IMR-90 (cell line): ENCODE measurements at regions not wholly inside any gene's neighbourhood (a gene's known extent, or its start where the extent isn't known, plus 50 kb on each side); places are given as distances from the start of the nearest gene placed in this dataset.

ENCODE experiments used
- ATAC-seq: fragments of 200-7000 bp; cut with Tn5 transposase; 2 replicates; pipeline ENCODE4 v1.9.1; 2020; ENCODE audit warnings: low read depth, mild to moderate bottlenecking, moderate library complexity
- BruUV-seq: library from RNA; stranded (reverse); fragments of 400-500 nt; replicated peaks from 2 replicates; lab custom pipeline; 2021; lab: Mats Ljungman, UMichigan
- CTCF ChIA-PET: fragments of 300-600 bp; formaldehyde crosslinking; extraction: SDS; loops from one replicate; lab custom pipeline; 2021; ENCODE audit warnings: antibody characterized with exemption; lab: Yijun Ruan, JAX
- POLR2A ChIA-PET: fragments of 300-600 bp; sonication (Branson Sonifier 250); formaldehyde crosslinking; loops from one replicate; lab custom pipeline; 2022; ENCODE audit warnings: antibody characterized with exemption; ENCODE audit not compliant: unreplicated experiment; lab: Charles Lee
- DNase-seq: peaks from one replicate; pipeline ENCODE4 v3.0.0; 2013
- H2AFZ ChIP-seq: replicated peaks from 2 replicates; pipeline ENCODE3; 2013; ENCODE audit warnings: low read length, mild to moderate bottlenecking; ENCODE audit not compliant: poor library complexity
- H2AK5ac ChIP-seq: 2 replicates; pipeline ENCODE4 v1.6.1; 2013; ENCODE audit warnings: low read depth, low read length, inconsistent platforms
- H2AK9ac ChIP-seq: replicated peaks from 2 replicates; pipeline ENCODE3; 2013; ENCODE audit warnings: mild to moderate bottlenecking, low read depth, low read length, moderate library complexity; ENCODE audit not compliant: poor library complexity
- H2BK120ac ChIP-seq: 2 replicates; pipeline ENCODE4 v1.6.1; 2013; ENCODE audit warnings: low read depth, low read length, inconsistent platforms
- H2BK15ac ChIP-seq: 3 replicates; pipeline ENCODE4 v1.6.1; 2013; ENCODE audit warnings: low read depth, low read length, inconsistent platforms
- H2BK20ac ChIP-seq: 2 replicates; pipeline ENCODE4 v1.6.1; 2013; ENCODE audit warnings: low read depth, mild to moderate bottlenecking, inconsistent platforms, low read length, moderate library complexity
- H2BK5ac ChIP-seq: 2 replicates; pipeline ENCODE4 v1.6.1; 2013; ENCODE audit warnings: mild to moderate bottlenecking, low read depth, low read length, inconsistent platforms; ENCODE audit not compliant: poor library complexity, severe bottlenecking
- H3K14ac ChIP-seq: replicated peaks from 2 replicates; pipeline ENCODE4 v1.6.1; 2013; ENCODE audit warnings: low read depth, low read length, inconsistent platforms
- H3K18ac ChIP-seq: 2 replicates; pipeline ENCODE4 v1.6.1; 2013; ENCODE audit warnings: low read depth, low read length, control low read depth
- H3K23ac ChIP-seq: 2 replicates; pipeline ENCODE4 v1.6.1; 2013; ENCODE audit warnings: low read depth, low read length, inconsistent platforms
- H3K27ac ChIP-seq: 2 replicates; pipeline ENCODE4 v1.5.1; 2013; ENCODE audit warnings: mild to moderate bottlenecking, control low read depth, low read length; ENCODE audit not compliant: insufficient read depth
- H3K27me3 ChIP-seq: 2 replicates; pipeline ENCODE4 v1.6.1; 2013; ENCODE audit warnings: low read length; ENCODE audit not compliant: control insufficient read depth, insufficient read depth
- H3K36me3 ChIP-seq: 2 replicates; pipeline ENCODE4 v1.6.1; 2013; ENCODE audit warnings: low read length, mixed read lengths; ENCODE audit not compliant: control insufficient read depth, insufficient read depth
- H3K4ac ChIP-seq: 2 replicates; pipeline ENCODE4 v1.6.1; 2013; ENCODE audit warnings: low read depth, low read length, inconsistent platforms
- H3K4me1 ChIP-seq: 2 replicates; pipeline ENCODE4 v1.6.1; 2013; ENCODE audit warnings: low read length, mixed read lengths; ENCODE audit not compliant: control insufficient read depth, insufficient read depth
- H3K4me2 ChIP-seq: 2 replicates; pipeline ENCODE4 v1.6.1; 2013; ENCODE audit warnings: low read depth, mild to moderate bottlenecking, control low read depth, low read length, moderate library complexity
- H3K4me3 ChIP-seq: 2 replicates; pipeline ENCODE4 v1.5.1; 2013; ENCODE audit warnings: low read depth, mild to moderate bottlenecking, control low read depth, low read length, moderate library complexity; ENCODE audit not compliant: insufficient read depth
- H3K56ac ChIP-seq: 2 replicates; pipeline ENCODE4 v1.6.1; 2013; ENCODE audit warnings: low read length, inconsistent platforms; ENCODE audit not compliant: insufficient read depth; ENCODE audit errors: extremely low read depth
- H3K79me1 ChIP-seq, 2 experiments: 2 replicates each; pipeline ENCODE4 v1.6.1; 2013; ENCODE audit warnings: low read length in 2 of 2, inconsistent platforms in 1 of 2, low read depth in 1 of 2
- H3K9ac ChIP-seq: 2 replicates; pipeline ENCODE4 v1.6.1; 2013; ENCODE audit warnings: low read depth, low read length, control low read depth
- H3K9me1 ChIP-seq: 2 replicates; pipeline ENCODE4 v1.6.1; 2013; ENCODE audit warnings: low read length, inconsistent platforms; ENCODE audit not compliant: insufficient read depth
- H3K9me3 ChIP-seq: 2 replicates; pipeline ENCODE4 v1.6.1; 2013; ENCODE audit warnings: low read length; ENCODE audit not compliant: control insufficient read depth, insufficient read depth
- H4K20me1 ChIP-seq: 2 replicates; pipeline ENCODE4 v1.6.1; 2013; ENCODE audit warnings: low read length, inconsistent platforms; ENCODE audit not compliant: insufficient read depth
- H4K5ac ChIP-seq: 2 replicates; pipeline ENCODE4 v1.6.1; 2013; ENCODE audit warnings: mild to moderate bottlenecking, low read depth, low read length, control low read depth
- H4K8ac ChIP-seq, 2 experiments: 2 replicates each; pipeline ENCODE4 v1.6.1; 2013; ENCODE audit warnings: low read depth in 2 of 2, low read length in 2 of 2, control low read depth in 1 of 2, inconsistent platforms in 1 of 2
- H4K91ac ChIP-seq: 2 replicates; pipeline ENCODE4 v1.6.1; 2013; ENCODE audit warnings: low read depth, low read length, inconsistent platforms; ENCODE audit not compliant: insufficient read depth
- BHLHE40 ChIP-seq: fragments of 150-350 bp; IDR thresholded peaks from 2 replicates; pipeline ENCODE4 v1.6.1; 2016; ENCODE audit warnings: mild to moderate bottlenecking, low read depth, low read length
- CTCF ChIP-seq: conservative IDR thresholded peaks from 2 replicates; pipeline ENCODE4 v1.5.1; 2012; ENCODE audit warnings: mild to moderate bottlenecking, low read depth, low read length, improper control_type of control experiment
- FOS ChIP-seq: fragments of 150-350 bp; IDR thresholded peaks from 2 replicates; pipeline ENCODE4 v1.6.1; 2016; ENCODE audit warnings: low read depth, low read length
- MAFK ChIP-seq: IDR thresholded peaks from 2 replicates; pipeline ENCODE4 v1.6.1; 2012; ENCODE audit warnings: low read depth, low read length, improper control_type of control experiment
- MXI1 ChIP-seq: IDR thresholded peaks from 2 replicates; pipeline ENCODE4 v1.6.1; 2012; ENCODE audit warnings: low read depth, mild to moderate bottlenecking, low read length, moderate library complexity, borderline replicate concordance
- POLR2A ChIP-seq: IDR thresholded peaks from 2 replicates; pipeline ENCODE4 v1.6.1; 2012; ENCODE audit warnings: mild to moderate bottlenecking, low read depth, low read length
- RAD21 ChIP-seq: IDR thresholded peaks from 2 replicates; pipeline ENCODE4 v1.6.1; 2012; ENCODE audit warnings: low read length, improper control_type of control experiment
- RFX5 ChIP-seq: IDR thresholded peaks from 2 replicates; pipeline ENCODE4 v1.8.0; 2012; ENCODE audit warnings: low read depth, mild to moderate bottlenecking, low read length, moderate library complexity
- SMC3 ChIP-seq: fragments of 150-350 bp; IDR thresholded peaks from 2 replicates; pipeline ENCODE4 v1.6.1; 2016; ENCODE audit warnings: low read depth, mild to moderate bottlenecking, antibody characterized with exemption, low read length, moderate library complexity
- WGBS, 2 experiments: methylation state at CpG; one replicate each; pipeline versions ENCODE4 v1.1.5 to v1.1.7; 2013; ENCODE audit warnings: missing lambda C conversion rate in 2 of 2; ENCODE audit not compliant: insufficient read length in 1 of 2; ENCODE audit errors: extremely low coverage in 2 of 2; 5-methylcytosine and 5-hydroxymethylcytosine counted together
- dilution Hi-C: fragments of 300-500 bp; cut with HindIII; formaldehyde crosslinking; loops from one replicate; pipeline ENCODE4 v1.14.3; 2018; ENCODE audit warnings: low sequenced_read_pairs; ENCODE audit not compliant: unreplicated experiment
- in situ Hi-C: fragments of 300-500 bp; cut with MboI; formaldehyde crosslinking; loops from 3 replicates; pipeline ENCODE4 v1.14.3; 2019; ENCODE audit warnings: low sequenced_read_pairs, inconsistent platforms, mixed read lengths
- intact Hi-C: fragments of 100-400 bp; cut with micrococcal nuclease; formaldehyde crosslinking; loops from 2 replicates; pipeline ENCODE4 v1.10.0; 2022

DNA sequence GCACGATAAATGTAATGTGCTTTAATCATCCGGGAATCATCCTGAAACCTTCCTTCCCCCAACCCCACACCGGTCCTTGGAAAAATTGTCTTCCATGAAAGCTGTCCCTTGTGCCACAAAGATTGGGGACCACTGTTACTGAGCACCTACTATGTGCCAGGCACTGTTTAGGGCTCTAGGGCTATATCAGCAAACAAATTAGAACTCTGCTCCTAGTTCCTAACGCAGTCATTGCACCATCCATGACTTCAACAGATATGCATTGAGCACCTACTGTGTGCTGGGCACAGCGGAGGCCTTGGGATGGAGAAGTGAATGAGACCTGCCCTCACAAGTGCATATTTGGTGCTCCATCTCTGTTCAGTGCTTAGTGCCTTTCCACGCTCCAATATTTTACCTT, 50.3 kb upstream of the BLCAP start:
- H2AK5ac ChIP-seq = no peak overlapping the region
- H3K14ac ChIP-seq = no peak overlapping the region
- H2AFZ ChIP-seq = no peak overlapping the region
- no peaks in the 10 kb centered on the region for H3K9me3 ChIP-seq
- no peak overlapping the region for H3K56ac ChIP-seq
- H3K27me3 ChIP-seq = peaks cover 23% of the 10 kb centered on the region
- CTCF ChIA-PET = no interaction called here
- DNase-seq = no peak
- no peaks in the 10 kb centered on the region for H3K36me3 ChIP-seq
- no peak overlapping the region for H3K9ac ChIP-seq
- 100% methylated on average over 1 of the region's 6 CpGs; no CpG with 5 or more reads in 1 of the 2 experiments for WGBS, 2 experiments
- H4K5ac ChIP-seq = no peak overlapping the region
- in situ Hi-C loops (no loop called here), dilution Hi-C loops (no loop called here), intact Hi-C loops (no loop called here)
- H3K18ac ChIP-seq = no peak overlapping the region
- no peaks in the 10 kb centered on the region for H4K20me1 ChIP-seq
- H2AK9ac ChIP-seq = no peak overlapping the region
- H4K8ac ChIP-seq = no peak overlapping the region
- no peak overlapping the region for H4K91ac ChIP-seq
- H2BK15ac ChIP-seq = no peak overlapping the region
- no peak overlapping the region for H3K23ac ChIP-seq
- POLR2A ChIA-PET = no interaction called here
- H3K79me1 ChIP-seq = no peaks in the 10 kb centered on the region
- no peaks in the 10 kb centered on the region for H3K4me1 ChIP-seq
- no peak overlapping the region for H3K4ac ChIP-seq
- BruUV-seq = no TSS peak
- no peaks in the 10 kb centered on the region for H3K9me1 ChIP-seq
- H3K4me3 ChIP-seq = no peak overlapping the region
- TF ChIP-seq BHLHE40 = no peak
- TF ChIP-seq CTCF = no peak
- TF ChIP-seq MXI1 = no peak
- TF ChIP-seq MAFK = no peak
- TF ChIP-seq SMC3 = no peak
- no peak for TF ChIP-seq POLR2A
- TF ChIP-seq RFX5 = no peak
- no peak for TF ChIP-seq RAD21
- TF ChIP-seq FOS = no peak
- no peak overlapping the region for H2BK20ac ChIP-seq
- ATAC-seq = no peak
- H2BK120ac ChIP-seq = no peak overlapping the region
- no peak overlapping the region for H2BK5ac ChIP-seq
- no peak overlapping the region for H3K27ac ChIP-seq
- H3K4me2 ChIP-seq = no peak overlapping the region
